Stimulated activated CD8-positive, alpha-beta memory T cell treated with anti-CD3 and anti-CD28 coated beads, Interleukin-15, amount 100 ng/mL, for 1 hour (primary cell): ENCODE measurements at regions not wholly inside any gene's neighbourhood (a gene's known extent, or its start where the extent isn't known, plus 50 kb on each side); places are given as distances from the start of the nearest gene placed in this dataset.
"Not testable (repeated sequence)": the region's sequence is repeated elsewhere in the genome, so short reads cannot be mapped to it uniquely, and the experiment has no call there.

Experiments
- DNase-seq: peaks from one replicate; pipeline ENCODE4 v3.0.0-alpha.2; 2020; ENCODE audit warnings: low read depth

- DNase-seq = no peak
Observed at GRCh38 chr20:24418731-24419130, 50.7 kb upstream of the SYNDIG1 start.

GRCh38 chr20:24417485-24417884, 51.9 kb upstream of the SYNDIG1 start:
- no peak for DNase-seq

GRCh38 chr20:24415444-24415843, 54.0 kb upstream of the SYNDIG1 start:
- DNase-seq = not testable (repeated sequence)

- DNase-seq = no peak
Observed at GRCh38 chr20:24411834-24412216, 57.6 kb upstream of the SYNDIG1 start.

DNA sequence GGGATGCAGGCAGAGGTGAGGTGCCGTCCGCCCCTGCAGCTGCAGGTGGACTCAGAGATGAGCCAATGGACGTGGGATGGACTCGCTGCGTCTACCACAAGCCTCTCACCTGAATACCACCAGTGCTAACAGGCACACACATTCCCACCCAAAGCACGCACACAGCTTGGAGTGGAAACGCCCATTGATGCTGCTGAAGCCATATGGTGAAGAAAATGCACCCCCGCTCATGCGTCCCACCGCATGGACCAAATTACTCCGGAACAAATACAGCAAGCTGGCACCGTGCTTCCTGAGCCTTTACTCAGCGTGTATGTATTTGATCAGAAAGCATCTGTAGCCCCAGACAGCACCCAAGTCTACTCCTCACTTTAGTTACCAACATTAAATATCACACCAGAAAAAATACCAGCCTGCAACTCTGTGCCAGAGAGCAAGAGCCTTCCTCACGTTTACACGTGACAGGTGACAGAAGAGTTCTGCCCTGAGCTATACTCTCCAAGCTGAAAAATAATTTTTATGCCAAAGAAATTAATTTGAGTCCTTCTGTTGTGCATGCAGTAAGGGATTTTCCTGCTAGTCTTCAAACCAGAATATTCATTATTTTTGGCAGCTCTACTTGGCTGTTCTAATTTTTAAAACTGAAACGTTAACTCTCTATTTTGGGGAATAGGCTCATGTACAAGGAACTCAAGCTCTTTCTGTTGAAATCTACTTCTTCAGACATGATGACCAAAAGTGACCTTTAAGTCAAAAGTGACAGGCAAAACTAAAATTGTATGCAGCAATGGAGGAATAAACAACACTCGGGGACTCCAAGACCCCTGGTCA, 58.2 kb upstream of the SYNDIG1 start:
- no peak for DNase-seq

- no peak for DNase-seq
Observed at GRCh38 chr20:24407151-24407550, 62.3 kb upstream of the SYNDIG1 start.

GRCh38 chr20:24406750-24407149, 62.7 kb upstream of the SYNDIG1 start:
- no peak for DNase-seq

DNA sequence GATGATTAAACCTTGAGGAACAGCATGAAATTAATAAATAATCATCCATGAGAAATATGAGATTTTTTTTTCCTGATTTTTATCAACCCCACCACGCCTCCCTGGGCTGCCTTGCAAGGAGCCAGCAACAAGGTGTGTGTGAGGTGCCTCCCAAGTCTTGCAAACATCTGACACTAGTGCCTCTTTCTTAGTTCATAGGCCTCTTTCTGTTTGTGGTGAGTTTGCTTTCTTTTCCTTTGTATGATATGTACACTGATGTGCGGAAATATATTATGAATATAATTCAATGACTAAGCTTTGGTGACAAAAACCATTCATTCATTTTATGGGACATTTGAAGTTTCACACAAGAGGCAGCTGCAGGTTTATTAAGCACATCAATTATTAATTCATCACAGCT, 63.2 kb upstream of the SYNDIG1 start:
- DNase-seq = no peak

GRCh38 chr20:24405810-24406209, 63.6 kb upstream of the SYNDIG1 start:
- DNase-seq = no peak

DNA sequence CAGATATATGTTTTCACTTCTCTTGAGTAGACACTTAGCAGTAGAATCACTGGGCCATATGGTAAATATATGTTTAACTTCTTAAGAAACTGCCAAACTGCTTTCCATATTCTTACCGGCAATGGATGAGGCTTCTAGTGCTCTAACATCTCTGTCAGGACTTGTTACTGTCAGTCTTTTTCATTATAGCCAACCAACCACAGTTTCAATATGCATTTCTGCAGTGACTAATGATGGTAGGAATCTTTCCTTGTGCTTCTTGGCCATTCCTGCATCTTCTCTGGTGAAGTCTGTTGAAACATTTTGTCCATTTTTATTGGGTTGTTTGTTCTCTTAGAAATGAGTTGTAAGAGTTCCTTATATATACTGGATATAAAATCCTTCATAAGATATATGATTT, 66.0 kb upstream of the SYNDIG1 start:
- no peak for DNase-seq

DNA sequence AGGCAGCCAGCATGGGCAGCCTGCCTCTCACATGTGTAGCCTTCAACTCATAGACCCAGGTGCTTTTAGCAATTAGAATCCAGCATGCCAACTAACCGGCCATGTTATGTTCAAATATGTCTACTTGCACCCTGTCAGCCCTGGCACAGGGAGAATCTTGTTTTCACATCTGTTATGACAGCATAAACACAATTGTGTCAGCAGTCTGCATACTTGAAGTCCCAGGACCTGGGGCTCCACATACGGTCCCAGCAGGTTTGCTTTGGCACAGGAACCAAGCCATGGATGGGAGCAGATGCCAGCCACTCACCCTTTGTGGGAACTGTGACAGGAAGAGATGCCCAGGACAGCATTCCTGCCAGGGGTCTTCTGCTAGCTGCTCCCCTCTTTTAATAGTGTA, 67.2 kb upstream of the SYNDIG1 start:
- no peak for DNase-seq

DNA sequence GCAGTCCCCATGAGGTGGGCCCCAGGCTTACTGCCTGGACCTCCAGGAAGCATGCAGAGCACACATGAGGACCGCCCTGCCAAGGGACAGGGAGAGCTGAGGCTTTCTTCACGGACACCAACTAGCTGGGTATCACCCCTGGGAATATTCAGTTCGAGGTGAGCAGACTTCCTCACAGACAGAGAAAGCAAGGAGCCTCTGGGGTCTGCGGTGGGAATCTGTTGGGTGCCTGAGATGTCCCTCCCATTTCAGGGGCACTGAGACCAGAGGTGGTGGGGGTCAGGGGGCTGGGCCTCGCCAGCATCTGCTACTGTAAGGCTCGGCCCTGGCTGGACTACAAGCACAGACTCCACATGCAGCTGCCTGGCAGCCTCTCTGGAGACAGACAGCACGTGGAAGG, 74.3 kb upstream of the SYNDIG1 start:
- no peak for DNase-seq

DNA sequence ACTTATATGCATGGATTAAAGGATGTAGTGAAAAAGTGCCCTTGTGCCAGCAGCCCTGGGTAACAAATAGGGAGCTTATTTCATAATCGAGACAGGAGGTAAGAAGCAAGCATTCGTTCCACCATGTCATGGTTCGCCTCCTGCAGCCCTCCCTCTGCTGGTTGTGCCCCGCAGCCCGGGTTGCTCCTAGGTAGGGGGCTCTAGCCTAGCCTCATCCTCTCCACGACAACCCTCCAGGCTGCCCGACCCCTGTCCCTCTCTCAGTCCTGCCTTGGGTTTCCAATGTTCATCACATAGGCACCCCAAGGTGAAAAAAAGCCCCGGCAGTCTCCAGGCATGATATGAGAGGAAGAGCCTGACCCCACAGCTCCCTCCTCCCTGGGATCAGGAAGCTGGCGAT, 75.5 kb upstream of the SYNDIG1 start:
- DNase-seq = no peak

DNA sequence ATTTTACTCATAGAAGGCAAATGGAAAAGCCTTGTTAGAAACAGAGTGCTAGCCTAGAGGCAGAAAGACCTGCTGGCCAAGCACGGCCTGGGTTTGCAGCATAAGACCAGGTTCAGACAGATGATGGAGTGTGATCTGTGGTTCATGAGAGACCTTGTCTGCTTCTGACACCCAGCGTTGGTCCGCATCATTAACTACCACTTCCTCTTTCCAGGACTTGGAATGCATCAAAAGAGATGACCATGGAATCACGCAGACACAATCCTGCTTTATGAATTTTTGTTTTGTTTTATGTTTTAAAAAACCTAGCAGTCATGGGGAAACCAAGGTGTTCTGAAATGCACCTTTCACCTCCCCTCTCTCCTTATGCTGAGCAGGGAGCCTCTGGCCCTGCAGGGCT, 76.8 kb upstream of the SYNDIG1 start:
- DNase-seq = no peak

DNA sequence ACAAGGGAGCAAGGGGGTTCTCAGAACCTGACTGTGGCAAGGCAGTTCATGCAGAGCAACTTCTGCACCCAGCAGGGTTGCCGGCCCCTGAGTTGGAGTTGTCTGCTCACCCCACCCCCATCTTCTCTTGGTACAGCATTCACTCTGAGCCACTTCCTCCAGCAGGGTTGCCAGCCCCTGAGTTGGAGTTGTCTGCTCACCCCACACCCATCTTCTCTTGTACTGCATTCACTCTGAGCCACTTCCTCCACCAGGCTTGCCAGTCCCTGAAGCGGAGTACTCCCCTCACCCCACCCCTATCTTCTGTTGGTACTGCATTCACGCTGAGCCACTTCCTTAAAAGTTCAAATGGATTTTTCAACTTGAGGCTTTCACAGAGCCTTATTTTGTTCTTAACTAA, 79.7 kb upstream of the SYNDIG1 start:
- no peak for DNase-seq

- no peak for DNase-seq
Observed at GRCh38 chr20:24388828-24389380, 80.5 kb upstream of the SYNDIG1 start.

DNA sequence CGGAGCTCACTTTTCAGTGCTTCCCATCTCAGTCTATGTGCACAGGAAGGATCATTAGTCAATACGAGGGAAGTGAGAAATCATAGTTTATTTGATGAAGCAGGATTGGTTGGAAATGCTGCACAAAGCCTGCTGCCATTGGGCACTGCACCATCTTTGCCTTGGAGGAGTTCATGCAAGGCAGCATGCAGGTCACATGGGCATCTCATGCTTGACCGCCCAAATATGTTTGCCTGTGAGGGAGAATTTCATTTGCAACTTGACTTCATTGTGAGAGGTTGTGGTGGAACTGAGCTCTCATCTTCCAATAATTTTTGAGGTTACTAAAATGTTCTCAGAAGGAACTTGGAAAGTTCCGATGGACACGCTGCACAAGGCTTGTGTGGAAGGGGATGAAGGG, 83.9 kb upstream of the SYNDIG1 start:
- no peak for DNase-seq

- DNase-seq = no peak
Observed at GRCh38 chr20:24384865-24385264, 84.6 kb upstream of the SYNDIG1 start.

GRCh38 chr20:24382743-24383142, 86.7 kb upstream of the SYNDIG1 start:
- DNase-seq = no peak

- no peak for DNase-seq
Observed at GRCh38 chr20:24382331-24382730, 87.1 kb upstream of the SYNDIG1 start.

GRCh38 chr20:24381886-24382285, 87.5 kb upstream of the SYNDIG1 start:
- no peak for DNase-seq

- DNase-seq = no peak
Observed at GRCh38 chr20:24379484-24379927, 89.9 kb upstream of the SYNDIG1 start.

DNA sequence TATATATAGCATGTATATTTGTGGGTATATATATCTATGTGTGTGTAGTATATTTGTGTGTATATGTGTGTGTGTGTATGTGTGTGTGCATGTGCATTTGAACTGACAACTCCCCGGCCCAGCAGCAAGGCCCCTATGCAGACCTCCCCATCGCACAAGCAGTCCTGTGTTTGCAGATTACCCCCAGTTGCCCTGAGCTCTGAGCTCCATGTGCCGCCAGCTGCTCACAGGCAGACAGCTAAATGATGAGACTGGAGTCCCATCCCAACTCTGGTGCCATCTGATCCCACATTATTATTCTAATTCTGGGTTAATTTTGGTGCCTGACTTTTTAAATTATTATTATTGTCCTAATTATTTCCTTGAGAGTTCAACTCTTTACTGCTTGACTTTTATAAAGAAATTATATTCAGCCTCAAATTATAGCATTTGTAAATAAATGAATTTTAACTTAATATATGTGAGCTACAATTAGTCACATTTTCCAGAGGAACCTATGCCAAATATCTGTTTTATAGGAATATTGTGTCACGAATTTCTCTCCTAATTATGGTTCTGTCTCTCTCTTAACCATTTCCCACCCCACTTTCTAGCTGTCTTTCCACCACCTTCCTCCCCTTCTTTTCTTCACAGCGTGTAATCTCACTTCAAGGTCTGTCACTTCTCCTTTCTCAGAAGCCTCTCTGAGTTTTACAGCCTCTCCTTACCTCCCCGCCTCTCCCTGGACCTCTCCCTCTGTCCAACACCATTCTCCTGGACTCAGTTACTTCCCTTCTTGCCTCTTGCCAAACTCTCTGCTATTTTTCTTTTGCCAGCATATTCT, 90.6 kb upstream of the SYNDIG1 start:
- DNase-seq = no peak
